HepG2 (cell line): ENCODE measurements at regions not wholly inside any gene's neighbourhood (a gene's known extent, or its start where the extent isn't known, plus 50 kb on each side); places are given as distances from the start of the nearest gene placed in this dataset.

Source experiments
- BCL6 ChIP-seq: IDR thresholded peaks from 2 replicates; pipeline ENCODE4 v1.6.1; 2016; ENCODE audit warnings: missing genetic modification reagents, missing compliant biosample characterization
- CEBPG ChIP-seq: IDR thresholded peaks from 2 replicates; pipeline ENCODE4 v1.6.1; 2016
- ETV5 ChIP-seq: IDR thresholded peaks from 2 replicates; pipeline ENCODE4 v1.6.1; 2018; ENCODE audit warnings: missing biosample characterization, missing genetic modification reagents, inconsistent platforms, borderline replicate concordance
- HDAC1 ChIP-seq: sonication (generic); formaldehyde crosslinking; IDR thresholded peaks from 2 replicates; pipeline ENCODE4 v1.5.1; 2020; ENCODE audit warnings: mild to moderate bottlenecking, missing genetic modification reagents
- MTF1 ChIP-seq: sonication (generic); formaldehyde crosslinking; IDR thresholded peaks from 2 replicates; pipeline ENCODE4 v1.5.0; 2020; ENCODE audit warnings: missing genetic modification reagents
- PAF1 ChIP-seq: IDR thresholded peaks from 2 replicates; pipeline ENCODE4 v1.6.1; 2016; ENCODE audit warnings: missing genetic modification reagents, missing compliant biosample characterization
- PITX1 ChIP-seq: sonication (generic); formaldehyde crosslinking; IDR thresholded peaks from 2 replicates; pipeline ENCODE4 v1.5.1; 2020; ENCODE audit warnings: mild to moderate bottlenecking, missing genetic modification reagents
- RAD51 ChIP-seq: fragments of 450-650 bp; IDR thresholded peaks from 2 replicates; pipeline ENCODE4 v1.6.1; 2016; ENCODE audit warnings: borderline replicate concordance
- SAP130 ChIP-seq: IDR thresholded peaks from 2 replicates; pipeline ENCODE4 v1.6.1; 2016; ENCODE audit warnings: low read depth
- SMAD9 ChIP-seq: sonication (generic); formaldehyde crosslinking; IDR thresholded peaks from 2 replicates; pipeline ENCODE4 v1.5.1; 2020; ENCODE audit warnings: mild to moderate bottlenecking, missing genetic modification reagents
- SMARCC2 ChIP-seq: fragments of 450-650 bp; IDR thresholded peaks from 2 replicates; pipeline ENCODE4 v1.6.1; 2017; ENCODE audit warnings: antibody characterized with exemption, mild to moderate bottlenecking
- SUZ12 ChIP-seq: fragments of 150-350 bp; IDR thresholded peaks from 2 replicates; pipeline ENCODE4 v1.6.1; 2014; ENCODE audit warnings: low read depth, low read length
- ZNF282 ChIP-seq: fragments of 450-650 bp; IDR thresholded peaks from 2 replicates; pipeline ENCODE4 v1.6.1; 2018; ENCODE audit not compliant: partially characterized antibody
- ZNF598 ChIP-seq: sonication (generic); formaldehyde crosslinking; IDR thresholded peaks from 2 replicates; pipeline ENCODE4 v1.5.1; 2020; ENCODE audit warnings: mild to moderate bottlenecking, missing genetic modification reagents, borderline replicate concordance
- TF ChIP-seq, protein P1 (sequence below): sonication (generic); formaldehyde crosslinking; IDR thresholded peaks from 2 replicates; pipeline ENCODE4 v1.5.0; 2020; ENCODE audit warnings: mild to moderate bottlenecking, missing genetic modification reagents
- TF ChIP-seq, protein P2 (sequence below): sonication (generic); formaldehyde crosslinking; IDR thresholded peaks from 2 replicates; pipeline ENCODE4 v1.4.0; 2020; ENCODE audit warnings: missing genetic modification reagents, borderline replicate concordance
- TF ChIP-seq, protein P3 (sequence below): sonication (generic); formaldehyde crosslinking; conservative IDR thresholded peaks from 2 replicates; pipeline ENCODE4 v1.4.0; 2020; ENCODE audit warnings: missing genetic modification reagents
- TF ChIP-seq, protein P4 (sequence below): IDR thresholded peaks from 2 replicates; pipeline ENCODE4 v1.6.1; 2016; ENCODE audit warnings: missing genetic modification reagents, missing compliant biosample characterization

DNA sequence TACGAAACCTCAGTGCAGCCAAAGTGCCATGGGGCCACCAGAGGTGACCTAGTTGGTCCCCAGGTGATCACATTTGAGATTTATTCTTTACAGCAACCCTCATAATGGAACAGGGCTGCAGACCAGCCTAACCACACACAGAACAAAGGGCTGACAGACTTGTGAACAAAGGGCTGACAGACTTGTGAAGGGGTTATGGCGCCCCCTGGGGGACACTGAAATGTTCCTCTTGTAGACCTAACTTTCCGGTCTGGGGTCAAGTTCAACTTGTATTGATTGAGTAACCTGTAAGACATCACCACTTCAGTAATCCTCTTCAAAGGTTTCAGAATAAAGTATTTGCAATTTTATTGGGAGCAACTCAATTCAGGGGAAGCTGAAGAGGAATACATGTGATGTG is 175.9 kb upstream of the RPS6KA3 start (continued):
- TF ChIP-seq, protein P1, sequence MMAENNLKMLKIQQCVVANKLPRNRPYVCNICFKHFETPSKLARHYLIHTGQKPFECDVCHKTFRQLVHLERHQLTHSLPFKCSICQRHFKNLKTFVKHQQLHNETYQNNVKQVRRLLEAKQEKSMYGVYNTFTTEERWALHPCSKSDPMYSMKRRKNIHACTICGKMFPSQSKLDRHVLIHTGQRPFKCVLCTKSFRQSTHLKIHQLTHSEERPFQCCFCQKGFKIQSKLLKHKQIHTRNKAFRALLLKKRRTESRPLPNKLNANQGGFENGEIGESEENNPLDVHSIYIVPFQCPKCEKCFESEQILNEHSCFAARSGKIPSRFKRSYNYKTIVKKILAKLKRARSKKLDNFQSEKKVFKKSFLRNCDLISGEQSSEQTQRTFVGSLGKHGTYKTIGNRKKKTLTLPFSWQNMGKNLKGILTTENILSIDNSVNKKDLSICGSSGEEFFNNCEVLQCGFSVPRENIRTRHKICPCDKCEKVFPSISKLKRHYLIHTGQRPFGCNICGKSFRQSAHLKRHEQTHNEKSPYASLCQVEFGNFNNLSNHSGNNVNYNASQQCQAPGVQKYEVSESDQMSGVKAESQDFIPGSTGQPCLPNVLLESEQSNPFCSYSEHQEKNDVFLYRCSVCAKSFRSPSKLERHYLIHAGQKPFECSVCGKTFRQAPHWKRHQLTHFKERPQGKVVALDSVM (CRISPR knock-in tag) = no peak
- TF ChIP-seq ZNF598 (CRISPR knock-in tag) = no peak
- TF ChIP-seq, protein P2, sequence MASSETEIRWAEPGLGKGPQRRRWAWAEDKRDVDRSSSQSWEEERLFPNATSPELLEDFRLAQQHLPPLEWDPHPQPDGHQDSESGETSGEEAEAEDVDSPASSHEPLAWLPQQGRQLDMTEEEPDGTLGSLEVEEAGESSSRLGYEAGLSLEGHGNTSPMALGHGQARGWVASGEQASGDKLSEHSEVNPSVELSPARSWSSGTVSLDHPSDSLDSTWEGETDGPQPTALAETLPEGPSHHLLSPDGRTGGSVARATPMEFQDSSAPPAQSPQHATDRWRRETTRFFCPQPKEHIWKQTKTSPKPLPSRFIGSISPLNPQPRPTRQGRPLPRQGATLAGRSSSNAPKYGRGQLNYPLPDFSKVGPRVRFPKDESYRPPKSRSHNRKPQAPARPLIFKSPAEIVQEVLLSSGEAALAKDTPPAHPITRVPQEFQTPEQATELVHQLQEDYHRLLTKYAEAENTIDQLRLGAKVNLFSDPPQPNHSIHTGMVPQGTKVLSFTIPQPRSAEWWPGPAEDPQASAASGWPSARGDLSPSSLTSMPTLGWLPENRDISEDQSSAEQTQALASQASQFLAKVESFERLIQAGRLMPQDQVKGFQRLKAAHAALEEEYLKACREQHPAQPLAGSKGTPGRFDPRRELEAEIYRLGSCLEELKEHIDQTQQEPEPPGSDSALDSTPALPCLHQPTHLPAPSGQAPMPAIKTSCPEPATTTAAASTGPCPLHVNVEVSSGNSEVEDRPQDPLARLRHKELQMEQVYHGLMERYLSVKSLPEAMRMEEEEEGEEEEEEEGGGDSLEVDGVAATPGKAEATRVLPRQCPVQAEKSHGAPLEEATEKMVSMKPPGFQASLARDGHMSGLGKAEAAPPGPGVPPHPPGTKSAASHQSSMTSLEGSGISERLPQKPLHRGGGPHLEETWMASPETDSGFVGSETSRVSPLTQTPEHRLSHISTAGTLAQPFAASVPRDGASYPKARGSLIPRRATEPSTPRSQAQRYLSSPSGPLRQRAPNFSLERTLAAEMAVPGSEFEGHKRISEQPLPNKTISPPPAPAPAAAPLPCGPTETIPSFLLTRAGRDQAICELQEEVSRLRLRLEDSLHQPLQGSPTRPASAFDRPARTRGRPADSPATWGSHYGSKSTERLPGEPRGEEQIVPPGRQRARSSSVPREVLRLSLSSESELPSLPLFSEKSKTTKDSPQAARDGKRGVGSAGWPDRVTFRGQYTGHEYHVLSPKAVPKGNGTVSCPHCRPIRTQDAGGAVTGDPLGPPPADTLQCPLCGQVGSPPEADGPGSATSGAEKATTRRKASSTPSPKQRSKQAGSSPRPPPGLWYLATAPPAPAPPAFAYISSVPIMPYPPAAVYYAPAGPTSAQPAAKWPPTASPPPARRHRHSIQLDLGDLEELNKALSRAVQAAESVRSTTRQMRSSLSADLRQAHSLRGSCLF = no peak
- TF ChIP-seq SMARCC2 = no peak
- no peak for TF ChIP-seq RAD51
- TF ChIP-seq SMAD9 = no peak
- no peak for TF ChIP-seq SUZ12
- TF ChIP-seq CEBPG (CRISPR knock-in tag) = peak; percentile 51
- peak; percentile 31; the same call in 1 of the 2 replicates for TF ChIP-seq SAP130 (CRISPR knock-in tag)
- TF ChIP-seq ETV5 (CRISPR knock-in tag) = peak; percentile 73
- no peak for TF ChIP-seq ZNF282
- TF ChIP-seq BCL6 (CRISPR knock-in tag) = peak; percentile 61; the same call in 1 of the 2 replicates
- no peak for TF ChIP-seq MTF1
- TF ChIP-seq PITX1 (CRISPR knock-in tag) = 0 out of 2 replicates have a peak, but pooled peaks have one; percentile 21
- no peak for TF ChIP-seq PAF1 (CRISPR knock-in tag)
- TF ChIP-seq HDAC1 (CRISPR knock-in tag) = no peak
- TF ChIP-seq, protein P3, sequence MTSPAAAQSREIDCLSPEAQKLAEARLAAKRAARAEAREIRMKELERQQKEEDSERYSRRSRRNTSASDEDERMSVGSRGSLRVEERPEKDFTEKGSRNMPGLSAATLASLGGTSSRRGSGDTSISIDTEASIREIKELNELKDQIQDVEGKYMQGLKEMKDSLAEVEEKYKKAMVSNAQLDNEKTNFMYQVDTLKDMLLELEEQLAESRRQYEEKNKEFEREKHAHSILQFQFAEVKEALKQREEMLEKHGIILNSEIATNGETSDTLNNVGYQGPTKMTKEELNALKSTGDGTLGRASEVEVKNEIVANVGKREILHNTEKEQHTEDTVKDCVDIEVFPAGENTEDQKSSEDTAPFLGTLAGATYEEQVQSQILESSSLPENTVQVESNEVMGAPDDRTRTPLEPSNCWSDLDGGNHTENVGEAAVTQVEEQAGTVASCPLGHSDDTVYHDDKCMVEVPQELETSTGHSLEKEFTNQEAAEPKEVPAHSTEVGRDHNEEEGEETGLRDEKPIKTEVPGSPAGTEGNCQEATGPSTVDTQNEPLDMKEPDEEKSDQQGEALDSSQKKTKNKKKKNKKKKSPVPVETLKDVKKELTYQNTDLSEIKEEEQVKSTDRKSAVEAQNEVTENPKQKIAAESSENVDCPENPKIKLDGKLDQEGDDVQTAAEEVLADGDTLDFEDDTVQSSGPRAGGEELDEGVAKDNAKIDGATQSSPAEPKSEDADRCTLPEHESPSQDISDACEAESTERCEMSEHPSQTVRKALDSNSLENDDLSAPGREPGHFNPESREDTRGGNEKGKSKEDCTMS = no peak
- TF ChIP-seq, protein P4, sequence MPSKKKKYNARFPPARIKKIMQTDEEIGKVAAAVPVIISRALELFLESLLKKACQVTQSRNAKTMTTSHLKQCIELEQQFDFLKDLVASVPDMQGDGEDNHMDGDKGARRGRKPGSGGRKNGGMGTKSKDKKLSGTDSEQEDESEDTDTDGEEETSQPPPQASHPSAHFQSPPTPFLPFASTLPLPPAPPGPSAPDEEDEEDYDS (CRISPR knock-in tag) = no peak
